ENCODE measurements at regions not wholly inside any gene's neighbourhood (a gene's known extent, or its start where the extent isn't known, plus 50 kb on each side); places are given as distances from the start of the nearest gene placed in this dataset.

DNA sequence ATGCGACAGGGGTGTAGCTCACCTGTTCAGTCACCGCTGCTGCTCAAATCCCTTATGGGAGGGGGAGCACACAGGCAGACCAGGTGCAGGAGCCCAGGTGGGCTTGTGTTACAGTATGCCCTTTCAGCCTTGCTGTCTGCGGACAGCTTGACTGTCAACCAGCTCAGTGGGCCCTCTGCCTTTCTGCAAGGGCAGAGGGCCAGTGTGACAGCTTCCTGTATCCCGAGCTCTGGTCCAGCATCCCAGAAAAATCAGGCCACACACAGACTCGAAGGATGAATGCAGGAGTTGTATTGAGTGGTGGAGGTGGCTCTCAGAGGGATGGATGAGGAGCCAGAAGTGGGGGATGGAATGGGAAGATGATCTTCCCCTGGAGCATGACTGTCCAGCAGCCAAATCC lies 172.2 kb downstream of the C5orf15 start:
- TF ChIP-seq, protein P1, sequence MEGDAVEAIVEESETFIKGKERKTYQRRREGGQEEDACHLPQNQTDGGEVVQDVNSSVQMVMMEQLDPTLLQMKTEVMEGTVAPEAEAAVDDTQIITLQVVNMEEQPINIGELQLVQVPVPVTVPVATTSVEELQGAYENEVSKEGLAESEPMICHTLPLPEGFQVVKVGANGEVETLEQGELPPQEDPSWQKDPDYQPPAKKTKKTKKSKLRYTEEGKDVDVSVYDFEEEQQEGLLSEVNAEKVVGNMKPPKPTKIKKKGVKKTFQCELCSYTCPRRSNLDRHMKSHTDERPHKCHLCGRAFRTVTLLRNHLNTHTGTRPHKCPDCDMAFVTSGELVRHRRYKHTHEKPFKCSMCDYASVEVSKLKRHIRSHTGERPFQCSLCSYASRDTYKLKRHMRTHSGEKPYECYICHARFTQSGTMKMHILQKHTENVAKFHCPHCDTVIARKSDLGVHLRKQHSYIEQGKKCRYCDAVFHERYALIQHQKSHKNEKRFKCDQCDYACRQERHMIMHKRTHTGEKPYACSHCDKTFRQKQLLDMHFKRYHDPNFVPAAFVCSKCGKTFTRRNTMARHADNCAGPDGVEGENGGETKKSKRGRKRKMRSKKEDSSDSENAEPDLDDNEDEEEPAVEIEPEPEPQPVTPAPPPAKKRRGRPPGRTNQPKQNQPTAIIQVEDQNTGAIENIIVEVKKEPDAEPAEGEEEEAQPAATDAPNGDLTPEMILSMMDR (conservative IDR thresholded peaks at IDR 0.05; ENCODE audit: low read length): no peak
- TF ChIP-seq EZH2phosphoT487 (IDR thresholded peaks at IDR 0.05; ENCODE audit: borderline replicate concordance): no peak
